Stimulated activated CD4-positive, alpha-beta T cell treated with anti-CD3 and anti-CD28 coated beads, Interleukin-4, amount 100 ng/mL, for 48 hours (primary cell): ENCODE measurements at regions not wholly inside any gene's neighbourhood (a gene's known extent, or its start where the extent isn't known, plus 50 kb on each side); places are given as distances from the start of the nearest gene placed in this dataset.

Source experiments
- DNase-seq, 2 donors: peaks; one replicate each; pipeline ENCODE4 v3.0.0-alpha.2; 2020; ENCODE audit warnings: low read depth in 2 of 2

GRCh38 chr4:178395798-178396197, 953.6 kb upstream of the AGA start:
- DNase-seq: no peak

DNA sequence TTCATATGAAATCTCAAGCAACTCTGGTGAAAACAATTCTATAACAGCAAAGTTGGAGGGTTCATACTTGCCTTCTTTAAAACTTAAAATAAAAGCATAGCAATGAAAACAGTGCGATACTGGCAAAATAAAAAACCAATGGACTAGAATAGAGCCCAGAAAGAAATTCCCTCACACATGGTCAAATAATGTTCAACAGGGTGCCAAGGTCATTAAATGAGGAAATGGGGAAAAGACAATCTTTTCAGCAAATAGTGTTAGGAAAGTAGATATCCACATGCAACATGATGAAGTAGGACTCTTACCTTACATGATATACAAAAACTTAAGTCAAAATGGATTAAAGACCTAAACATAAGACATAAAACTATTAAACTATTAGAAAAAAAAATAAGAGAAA, 970.2 kb upstream of the AGA start:
- no peak for DNase-seq

DNA sequence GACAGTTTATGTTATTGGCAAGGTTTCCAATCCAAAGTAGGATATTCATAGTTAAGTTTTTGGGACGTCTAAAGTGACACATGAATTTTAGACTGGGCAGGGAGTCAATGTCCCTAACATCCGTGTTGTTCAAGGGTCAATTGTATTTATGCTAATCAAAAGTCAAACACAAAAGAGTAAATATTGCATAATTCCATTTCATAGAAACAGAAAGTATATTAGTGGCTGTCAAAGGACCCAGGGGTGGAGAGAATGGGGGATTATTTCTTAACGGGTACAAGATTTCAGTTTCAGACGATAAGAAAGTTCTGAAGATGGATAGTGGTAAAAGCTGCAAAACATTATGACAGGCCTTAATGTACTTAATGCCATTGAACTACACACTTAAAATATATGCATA, 971.8 kb upstream of the AGA start:
- no peak for DNase-seq

DNA sequence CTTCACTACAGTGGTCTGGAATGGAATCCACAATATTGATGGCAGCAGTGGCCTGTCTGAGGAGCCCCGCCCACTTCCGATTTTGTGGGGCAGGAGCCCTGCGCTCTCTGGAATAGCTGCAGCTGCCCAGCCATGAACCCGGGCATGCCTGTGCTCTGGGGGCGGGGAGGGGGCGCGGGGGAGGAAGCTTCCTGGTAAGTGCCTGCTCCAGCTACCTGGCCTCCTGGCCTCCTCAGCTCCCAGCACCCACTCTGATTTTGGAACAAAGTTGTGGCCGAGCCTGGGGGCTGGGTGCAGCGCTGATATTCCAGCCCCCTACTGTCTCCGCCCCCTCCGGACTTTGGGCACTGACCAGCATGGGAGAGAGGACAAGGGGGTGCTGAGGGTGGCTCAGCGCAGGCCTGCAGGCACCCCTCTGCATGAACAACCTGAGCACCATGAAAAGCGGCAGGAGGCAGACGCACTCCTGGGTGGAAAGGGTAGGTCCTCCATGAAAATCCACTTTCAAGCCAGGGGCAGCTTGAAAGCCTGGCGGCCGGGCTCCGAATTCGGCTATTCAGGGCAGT, 972.7 kb upstream of the AGA start:
- no peak for DNase-seq

DNA sequence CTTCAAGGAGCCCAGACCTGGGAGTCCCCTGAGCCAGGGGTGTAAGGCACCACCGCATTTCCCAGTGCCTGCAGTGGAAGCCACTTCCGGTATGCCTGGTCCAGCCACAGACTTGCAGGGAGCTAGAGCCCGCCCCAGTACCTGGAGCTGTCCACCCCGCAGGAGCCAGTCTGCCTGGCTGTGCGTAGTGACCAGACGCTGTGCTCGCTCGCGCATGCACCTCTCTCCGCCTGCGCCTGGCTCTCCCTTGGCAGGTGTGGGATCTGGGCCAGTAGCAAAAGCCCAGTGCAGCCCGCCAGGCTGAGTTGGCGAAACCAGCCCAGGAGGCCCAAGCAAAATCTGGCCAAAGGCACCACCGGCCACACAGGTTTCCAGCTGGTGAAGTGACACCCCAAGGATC, 973.7 kb upstream of the AGA start:
- DNase-seq: no peak

GRCh38 chr4:178423366-178423765, 981.1 kb upstream of the AGA start:
- no peak for DNase-seq

- no peak for DNase-seq
Observed at GRCh38 chr4:178426871-178427270, 984.6 kb upstream of the AGA start.

DNA sequence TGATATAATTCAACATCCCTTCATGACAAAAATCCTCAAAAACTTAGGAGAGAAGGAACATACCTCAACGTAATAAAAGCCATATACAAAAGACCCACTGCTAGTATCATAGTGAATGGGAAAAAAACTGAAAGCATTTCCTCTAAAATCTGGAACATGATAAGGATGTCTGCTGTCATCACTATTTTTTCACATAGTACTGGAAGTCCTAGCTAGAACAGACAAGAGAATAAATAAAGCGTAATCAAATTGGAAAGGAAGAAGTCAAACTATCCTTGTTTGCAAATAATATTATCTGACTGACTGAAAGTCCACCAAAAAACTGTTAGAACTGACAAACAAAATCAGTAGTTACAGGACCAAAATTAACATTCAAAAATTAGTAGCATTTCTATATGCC, 985.4 kb upstream of the AGA start:
- no peak for DNase-seq

- no peak for DNase-seq
Observed at GRCh38 chr4:178448372-178449035, 1006.3 kb upstream of the AGA start.

- DNase-seq: no peak
Observed at GRCh38 chr4:178450614-178451013, 1008.4 kb upstream of the AGA start.

- DNase-seq: no peak
Observed at GRCh38 chr4:178453057-178453456, 1010.8 kb upstream of the AGA start.

GRCh38 chr4:178457286-178457685, 1015.0 kb upstream of the AGA start:
- no peak for DNase-seq

DNA sequence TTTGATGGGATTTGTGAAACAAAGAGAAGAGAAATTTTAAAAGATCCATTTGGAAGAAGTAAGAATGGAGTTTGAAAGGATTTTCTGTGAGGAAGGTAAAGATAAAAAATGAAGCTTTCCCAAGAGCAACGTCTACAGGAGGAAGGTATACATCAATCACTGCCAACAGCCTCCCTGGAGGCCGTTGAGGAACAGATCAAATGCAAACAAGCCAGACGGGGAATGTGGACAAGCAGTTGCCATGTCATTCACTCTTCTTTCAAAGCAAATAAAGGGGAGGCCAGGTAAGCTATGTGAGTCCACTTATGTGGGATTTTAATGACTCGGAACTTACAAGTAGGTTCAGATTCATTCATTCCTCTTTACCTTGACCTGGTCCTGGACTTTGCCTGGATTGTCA, 1020.5 kb upstream of the AGA start:
- no peak for DNase-seq

DNA sequence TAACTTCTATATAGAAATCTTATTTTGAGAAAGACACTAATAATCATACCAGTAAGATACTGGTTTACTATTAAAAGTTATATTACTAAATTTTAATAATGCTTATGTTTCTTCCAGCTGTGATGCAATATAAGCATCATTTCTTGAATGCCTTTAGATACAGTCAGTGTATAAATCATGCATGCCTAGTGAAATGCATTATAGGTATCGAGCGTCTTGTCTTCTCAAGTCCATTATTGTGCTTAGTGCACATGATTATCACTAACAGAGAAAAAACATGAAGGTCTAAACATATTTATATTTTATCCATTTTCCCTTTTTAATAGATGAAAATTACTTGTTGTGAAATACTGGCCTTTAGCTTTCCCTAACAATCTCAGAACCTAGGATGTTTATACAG, 1021.5 kb upstream of the AGA start:
- no peak for DNase-seq

GRCh38 chr4:178470996-178471784, 1029.0 kb upstream of the AGA start:
- DNase-seq: no peak

DNA sequence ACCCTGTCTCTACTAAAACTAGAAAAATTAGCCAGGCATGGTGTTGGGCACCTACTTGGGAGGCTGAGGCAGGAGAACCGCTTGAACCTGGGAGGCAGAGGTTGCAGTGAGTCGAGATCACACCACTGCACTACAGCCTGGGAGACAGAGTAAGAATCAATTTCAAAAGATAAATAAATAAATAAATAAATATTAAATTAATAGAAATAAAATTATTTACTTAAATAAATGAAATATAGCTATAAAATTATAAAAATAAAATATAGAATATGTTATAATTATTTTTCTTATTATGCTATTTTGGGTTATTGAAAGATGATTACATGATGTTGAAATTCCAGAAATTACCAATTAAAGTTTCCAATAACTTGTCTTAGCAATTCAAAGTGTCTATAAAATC, 1029.8 kb upstream of the AGA start:
- no peak for DNase-seq

- DNase-seq: no peak
Observed at GRCh38 chr4:178480105-178480504, 1037.9 kb upstream of the AGA start.

DNA sequence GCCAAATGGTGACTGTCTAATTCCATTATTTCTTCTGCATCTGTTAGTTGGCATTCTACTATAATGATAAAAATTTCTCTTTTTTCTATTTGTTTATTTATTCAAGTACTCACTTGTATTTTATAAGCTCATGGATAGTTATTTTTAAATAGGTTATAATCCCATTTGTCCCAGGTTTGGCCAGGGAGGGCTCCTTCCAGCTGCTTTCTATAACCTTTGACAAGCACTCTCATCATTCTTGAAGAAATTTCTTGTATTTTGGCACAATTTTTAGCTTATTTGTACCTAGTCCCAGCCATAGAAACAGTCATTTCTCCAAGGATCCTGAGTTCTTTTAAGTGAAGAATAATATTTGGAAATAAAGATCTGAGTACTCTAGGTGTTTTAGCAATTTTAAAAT, 1038.6 kb upstream of the AGA start:
- DNase-seq: no peak

DNA sequence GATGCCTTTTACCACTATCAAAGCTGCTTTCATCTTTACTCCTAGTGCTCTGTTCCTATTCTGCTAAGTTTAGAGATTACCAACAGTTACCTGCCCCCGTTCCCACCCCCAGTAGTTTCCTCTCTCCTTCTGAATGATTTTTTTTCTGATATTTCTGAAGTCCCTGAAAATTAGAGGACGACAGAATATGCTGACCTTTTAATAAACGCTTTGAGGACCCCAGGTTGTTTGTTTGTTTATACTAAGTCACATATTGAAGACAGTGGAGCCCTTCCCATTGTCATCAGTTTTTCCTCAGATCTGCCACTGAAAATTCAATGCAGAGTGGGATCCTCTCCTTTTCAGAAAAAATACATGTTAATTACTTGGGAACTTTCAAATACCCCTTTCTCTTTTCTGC, 1039.3 kb upstream of the AGA start:
- no peak for DNase-seq

DNA sequence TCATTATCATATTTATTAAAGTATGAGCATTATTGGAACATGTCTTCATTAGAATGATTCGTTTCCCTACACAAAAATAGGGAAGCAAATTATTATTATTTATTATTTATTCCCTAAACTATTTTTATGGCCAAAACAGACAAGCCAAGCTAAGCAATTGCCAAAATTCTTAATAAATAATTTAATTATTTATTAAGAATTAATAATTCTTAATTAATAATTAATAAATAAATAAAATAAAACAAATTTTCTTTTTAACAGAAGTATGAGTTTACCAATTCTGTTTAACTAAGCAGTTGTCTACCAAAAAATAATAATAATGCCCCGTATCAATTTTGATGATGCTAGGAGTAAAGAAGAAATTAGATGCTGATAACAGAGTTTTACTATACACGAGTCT, 1080.8 kb upstream of the AGA start:
- DNase-seq: no peak

DNA sequence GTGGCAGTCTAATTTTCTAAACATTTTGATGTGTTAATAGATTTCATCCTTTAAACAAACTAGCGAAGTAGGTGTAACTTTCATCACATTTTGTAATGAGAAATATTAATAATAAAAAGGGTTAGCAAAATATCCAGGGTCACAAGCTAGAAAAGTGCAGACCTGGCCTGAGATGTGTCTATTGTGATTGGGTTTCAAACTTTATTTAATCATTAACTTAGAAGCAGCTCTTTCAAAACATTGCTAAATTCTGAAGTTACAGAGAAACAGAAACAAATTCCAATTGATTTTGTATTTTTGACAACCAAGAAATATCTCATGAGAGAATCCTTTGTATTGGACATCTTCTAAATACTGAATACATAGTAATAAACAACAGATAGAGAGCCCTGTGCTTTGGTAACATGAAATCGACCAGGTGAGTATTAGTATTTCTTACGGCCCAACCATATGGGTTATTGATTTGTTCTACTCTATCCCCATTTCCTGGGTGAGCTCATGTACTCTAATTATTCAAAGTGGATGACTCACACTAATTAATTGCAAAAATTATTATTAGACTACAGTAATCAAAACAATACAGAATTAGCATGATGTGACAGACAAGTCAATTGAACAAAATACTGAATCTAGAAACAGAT, 1093.8 kb upstream of the AGA start:
- DNase-seq: no peak

- no peak for DNase-seq
Observed at GRCh38 chr4:178553201-178553600, 1111.0 kb upstream of the AGA start.

DNA sequence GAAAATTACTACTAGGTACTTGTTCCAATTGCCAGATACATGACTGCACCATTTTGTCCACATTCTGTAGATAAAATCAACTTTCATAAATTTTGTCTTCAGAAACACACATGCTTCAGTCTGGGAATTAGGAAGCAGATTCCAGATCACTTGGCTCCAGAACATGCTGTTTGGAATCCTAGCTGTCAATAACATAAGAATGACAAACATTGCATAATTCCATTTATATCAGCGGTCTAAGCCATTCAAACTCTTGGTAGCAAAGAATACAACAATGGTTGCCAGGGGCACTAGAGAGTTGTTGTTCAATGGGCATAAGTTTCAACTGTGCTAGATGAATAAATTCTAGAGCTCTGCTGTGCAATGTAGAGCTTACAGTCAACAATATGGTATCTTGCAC, 1112.1 kb upstream of the AGA start:
- no peak for DNase-seq
